A172 (cell line): ENCODE measurements at regions not wholly inside any gene's neighbourhood (a gene's known extent, or its start where the extent isn't known, plus 50 kb on each side); places are given as distances from the start of the nearest gene placed in this dataset.
"Not testable (repeated sequence)": the region's sequence is repeated elsewhere in the genome, so short reads cannot be mapped to it uniquely, and the experiment has no call there.

ENCODE experiments used
- DNase-seq: peaks from one replicate; pipeline ENCODE4 v3.0.0-alpha.2; 2015; ENCODE audit warnings: low spot score

DNA sequence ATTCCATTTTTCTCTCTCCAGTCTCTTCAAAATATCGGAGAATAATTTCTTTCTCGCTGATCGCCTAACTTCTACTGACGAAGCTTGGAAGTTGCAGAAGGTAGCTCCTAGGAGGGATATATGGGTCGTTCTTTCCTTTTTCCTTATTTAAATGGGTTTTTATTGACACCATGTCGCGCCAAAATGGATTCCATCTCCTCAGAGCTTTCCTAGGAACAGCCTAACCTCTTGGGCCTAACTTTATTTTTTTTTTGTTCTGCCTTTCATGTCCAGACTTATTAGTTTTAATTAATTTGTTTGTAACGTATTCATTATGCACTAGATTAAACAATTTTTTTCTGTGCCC lies 92.0 kb upstream of the XIST start:
- no peak for DNase-seq

DNA sequence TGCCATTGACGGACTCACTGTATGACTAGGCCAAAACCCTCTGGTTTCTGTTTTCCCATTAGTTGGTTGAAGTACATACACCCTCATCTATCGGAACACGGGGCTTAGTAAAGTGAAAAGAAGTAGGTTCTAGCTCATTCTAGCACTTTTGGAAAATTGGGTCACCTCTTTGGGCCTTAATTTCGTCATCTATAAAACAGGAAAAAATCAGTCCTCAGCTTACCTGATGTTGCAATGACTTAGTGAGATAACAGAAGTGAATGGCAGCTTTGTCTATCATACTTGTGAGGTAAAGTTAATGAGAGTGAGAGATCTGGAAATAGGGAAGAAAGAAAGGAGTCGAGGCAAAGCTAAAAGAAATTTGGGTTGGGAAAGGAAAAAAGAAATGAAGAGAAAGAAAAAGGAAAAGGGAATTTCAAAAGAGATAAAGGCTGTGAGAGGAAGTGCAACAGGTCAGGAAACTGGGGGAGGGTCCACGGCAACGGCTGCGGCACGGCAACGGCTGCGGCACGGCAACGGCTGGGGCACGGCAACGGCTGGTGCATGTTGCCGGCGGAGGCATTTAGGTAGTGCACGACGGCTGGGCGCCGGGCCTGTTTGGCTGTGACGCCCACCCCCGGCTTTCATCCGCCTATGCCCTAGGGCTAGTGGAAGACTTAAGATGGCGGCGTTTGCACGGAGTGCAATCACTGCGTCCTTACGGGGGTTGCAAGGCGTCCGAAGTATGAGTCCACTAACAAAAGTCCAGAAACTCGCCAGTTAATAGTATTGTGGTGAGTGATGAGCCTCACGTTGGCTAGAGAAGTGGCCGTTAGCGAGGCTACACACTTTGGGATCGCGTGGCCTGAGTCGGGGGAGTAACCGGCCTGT lies 91.4 kb upstream of the XIST start:
- peak; percentile 73 for DNase-seq

DNA sequence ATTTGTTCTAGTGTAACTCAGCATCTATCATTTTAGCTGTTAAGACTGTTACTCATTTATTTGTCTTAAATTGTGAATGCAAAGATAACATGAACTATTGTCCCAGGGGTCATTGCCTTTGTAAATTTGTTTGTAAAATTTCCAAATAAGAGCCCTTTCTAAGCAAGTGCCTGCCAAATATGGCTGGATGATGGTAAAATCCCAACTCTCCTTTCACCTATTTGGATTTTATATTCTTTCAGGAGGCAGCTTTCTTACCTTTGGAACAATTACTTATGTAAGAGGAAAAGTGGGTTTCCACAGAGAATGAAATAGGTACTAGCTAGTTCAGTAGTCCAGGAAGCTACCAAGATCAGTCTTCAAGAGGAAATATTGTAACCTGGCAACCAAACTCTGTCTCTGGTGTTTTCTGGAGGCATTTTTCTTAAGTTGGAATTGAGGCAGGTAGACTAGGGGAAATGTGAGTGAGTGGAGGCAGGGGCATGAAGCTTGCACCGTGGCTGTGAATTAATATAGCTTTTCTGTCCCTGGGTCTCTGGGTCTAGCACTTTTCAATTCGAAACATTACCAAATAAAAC lies 88.5 kb upstream of the XIST start:
- no peak for DNase-seq

DNA sequence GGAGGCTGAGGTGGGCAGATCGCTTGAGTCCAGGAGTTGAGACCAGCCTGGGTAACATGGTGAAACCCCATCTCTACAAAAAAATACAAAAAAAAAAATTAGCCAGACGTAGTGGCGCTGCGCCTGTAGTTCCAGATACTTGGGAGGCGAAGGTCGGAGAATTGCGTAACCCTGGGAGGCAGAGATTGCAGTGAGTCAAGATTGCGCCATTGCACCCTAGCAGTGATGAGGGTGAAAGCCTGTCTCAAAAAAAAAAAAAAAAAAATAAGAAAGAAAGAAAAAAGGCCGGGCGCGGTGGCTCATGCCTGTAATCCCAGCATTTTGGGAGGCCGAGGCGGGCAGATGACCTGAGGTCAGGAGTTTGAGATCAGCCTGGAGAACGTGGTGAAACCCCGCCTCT lies 85.3 kb upstream of the XIST start:
- not testable (repeated sequence) for DNase-seq

DNA sequence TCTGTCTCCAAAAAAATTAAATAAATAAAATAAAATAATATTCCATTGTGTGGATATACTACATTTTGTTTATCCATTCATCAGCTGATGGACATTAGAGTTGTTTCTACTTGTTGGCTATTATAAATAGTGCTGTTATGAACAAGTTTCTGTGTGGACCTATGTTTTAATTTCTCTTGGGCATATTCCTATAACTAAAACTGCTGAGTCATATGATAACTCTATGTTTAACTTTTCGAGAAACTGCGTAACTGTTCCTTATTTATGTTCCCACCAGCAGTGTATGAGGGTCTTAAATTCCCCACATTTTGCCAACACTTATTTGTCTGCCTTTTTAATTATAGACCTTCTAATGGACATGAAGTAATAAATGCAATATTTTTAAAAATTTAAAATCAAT lies 80.0 kb upstream of the XIST start:
- no peak for DNase-seq

DNA sequence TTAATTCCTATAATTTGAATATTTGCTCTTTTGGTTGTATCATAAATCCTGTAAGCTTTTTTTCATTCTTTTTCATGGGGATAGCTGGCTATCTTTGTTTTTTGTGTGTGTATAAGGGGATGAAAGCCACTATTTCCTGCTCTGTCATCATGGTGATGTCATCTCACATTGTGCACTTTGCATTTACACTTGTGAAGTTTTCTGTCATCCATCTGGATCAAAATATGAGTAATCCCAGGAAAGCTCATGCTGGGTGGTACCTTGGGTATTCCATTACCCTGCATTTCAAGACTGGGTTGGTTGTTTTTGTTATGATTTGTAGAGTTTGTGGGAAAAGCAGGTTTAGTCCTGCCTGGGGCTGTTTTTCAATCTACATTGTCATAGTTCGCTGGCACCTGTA lies 77.8 kb upstream of the XIST start:
- peak; percentile 77 for DNase-seq

DNA sequence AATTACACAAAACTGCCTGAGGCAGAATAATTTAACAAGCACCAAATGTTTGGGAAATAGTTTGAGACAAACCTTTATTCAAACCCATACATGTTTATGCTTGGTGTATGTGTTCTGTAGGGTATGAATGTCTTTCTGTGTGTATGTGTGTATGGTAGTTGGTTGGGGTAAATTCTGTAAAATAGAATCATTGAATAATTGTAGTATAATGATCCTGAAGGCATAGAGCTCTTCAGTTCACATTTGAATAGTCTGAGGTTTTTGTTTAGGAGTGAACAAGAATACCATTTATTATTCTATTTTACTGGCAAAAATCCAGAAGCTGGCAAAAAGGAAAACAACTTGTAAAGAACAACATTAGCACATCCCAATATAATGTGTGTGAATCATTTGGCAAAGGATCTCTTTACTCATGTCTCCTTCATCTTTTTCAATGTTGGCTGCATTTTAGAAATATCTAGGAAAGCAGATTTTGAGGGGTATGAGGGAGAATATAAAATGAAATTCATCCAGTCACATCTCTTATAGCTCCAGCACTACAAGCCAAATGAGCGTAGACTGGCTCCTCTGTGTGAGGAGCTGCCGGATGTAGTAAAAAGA lies 70.4 kb upstream of the XIST start:
- no peak for DNase-seq

DNA sequence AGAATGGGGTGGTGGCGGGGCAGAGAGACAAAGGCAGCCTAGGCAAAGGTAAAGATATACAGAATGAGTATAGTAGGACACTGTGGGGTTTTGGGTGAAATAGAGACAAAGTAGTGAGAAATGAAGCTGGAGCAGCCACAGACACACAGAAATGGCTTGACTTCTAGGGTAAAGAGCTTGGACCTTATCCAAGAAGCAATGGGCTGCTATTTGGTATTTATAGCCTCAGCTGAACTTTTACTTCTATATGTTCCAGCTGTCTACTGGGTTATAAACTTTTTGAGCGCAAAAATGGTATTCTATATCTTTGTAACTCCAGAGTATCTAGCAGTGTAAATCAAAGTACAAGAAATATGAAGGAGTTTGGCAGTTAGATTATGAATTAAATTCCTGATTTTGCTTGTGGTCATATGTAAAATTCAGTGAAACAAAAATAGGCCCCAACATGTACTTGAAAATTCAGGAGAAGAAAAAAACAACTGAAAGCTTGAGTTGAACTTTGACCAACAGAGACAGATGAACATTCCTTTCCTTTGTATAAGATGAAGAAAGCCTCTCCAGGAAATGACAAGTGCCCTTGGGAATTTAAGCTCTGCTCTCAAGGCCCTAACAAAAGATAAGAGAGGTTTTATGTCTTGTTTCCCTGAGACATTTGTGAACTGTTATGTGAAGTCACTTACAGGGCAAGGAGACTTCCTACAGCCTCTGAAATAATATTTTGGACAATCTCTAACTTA lies 64.6 kb upstream of the XIST start:
- DNase-seq, result peak; percentile 94

DNA sequence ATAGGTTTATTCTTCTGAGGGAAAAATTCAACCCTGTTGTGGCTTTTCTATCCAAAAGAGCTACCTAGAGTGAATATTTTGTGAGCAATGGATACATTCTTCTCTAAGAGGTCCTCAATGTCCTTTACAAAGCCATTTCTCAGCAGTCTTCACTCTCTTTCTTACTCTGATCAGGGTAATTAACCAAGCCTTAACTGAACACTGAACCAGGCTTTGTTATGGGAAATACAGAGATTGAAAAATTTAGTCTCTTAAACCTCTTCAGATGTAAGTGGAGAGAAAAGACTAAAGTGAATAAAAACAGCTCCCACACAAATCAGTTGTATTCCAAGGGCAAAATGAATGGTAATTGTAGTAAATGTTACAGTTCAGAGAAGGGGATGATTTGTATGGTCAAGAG lies 64.0 kb upstream of the XIST start:
- DNase-seq, result no peak

DNA sequence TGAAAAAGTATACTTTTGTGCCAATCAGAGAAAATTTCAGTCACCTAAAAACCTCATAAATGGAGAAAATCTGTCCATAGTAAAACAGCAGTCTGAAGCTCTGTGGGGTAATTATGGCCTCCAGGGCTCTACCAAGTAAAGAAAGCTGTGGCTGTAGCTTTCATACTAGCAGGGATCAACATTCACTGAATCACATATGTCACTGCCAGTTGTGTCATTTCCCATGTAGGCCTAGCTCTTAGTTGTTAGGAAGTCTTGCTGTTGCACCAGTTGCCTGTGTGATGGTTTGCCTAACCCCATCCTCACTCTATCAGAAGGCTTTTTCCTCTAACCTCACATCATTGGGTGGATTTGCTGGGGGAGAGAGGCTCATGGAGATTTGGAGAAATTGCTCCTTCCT lies 62.3 kb upstream of the XIST start:
- not testable (repeated sequence) for DNase-seq

DNA sequence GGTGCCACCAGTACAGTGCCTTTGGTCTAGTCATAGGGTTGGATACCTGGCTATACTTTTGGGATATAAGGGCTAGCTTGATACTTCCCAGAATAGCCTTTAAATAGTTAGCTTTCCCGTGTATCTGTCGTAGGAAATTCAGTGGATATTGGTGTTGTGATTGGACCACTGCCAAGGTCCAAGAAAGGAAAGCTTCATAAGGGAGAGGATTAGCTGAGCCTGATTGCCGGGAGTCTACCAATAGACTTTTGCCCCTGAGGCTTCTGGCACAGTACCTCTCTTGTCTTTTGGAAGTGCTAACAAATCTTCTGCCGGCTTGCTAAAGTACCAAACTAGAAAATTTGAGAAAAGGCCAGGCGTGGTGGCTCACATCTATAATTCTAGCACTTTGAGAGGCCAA lies 61.1 kb upstream of the XIST start:
- DNase-seq, result peak; percentile 53

DNA sequence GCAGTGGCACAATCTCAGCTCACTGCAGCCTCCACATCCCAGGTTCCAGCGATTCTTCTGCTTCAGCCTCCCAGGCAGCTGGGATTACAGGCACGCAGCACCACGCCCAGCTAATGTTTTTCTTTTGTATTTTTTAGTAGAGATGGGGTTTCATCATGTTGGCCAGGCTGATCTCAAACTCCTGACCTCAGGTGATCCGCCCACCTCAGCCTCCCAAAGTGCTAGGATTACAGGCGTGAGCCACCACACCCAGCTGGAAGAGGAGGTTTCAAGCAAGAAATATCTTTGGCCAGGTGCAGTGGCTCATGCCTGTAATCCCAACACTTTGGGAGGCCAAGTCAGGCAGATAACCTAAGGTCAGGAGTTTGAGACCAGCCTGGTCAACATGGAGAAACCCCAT lies 59.4 kb upstream of the XIST start:
- DNase-seq, result not testable (repeated sequence)

DNA sequence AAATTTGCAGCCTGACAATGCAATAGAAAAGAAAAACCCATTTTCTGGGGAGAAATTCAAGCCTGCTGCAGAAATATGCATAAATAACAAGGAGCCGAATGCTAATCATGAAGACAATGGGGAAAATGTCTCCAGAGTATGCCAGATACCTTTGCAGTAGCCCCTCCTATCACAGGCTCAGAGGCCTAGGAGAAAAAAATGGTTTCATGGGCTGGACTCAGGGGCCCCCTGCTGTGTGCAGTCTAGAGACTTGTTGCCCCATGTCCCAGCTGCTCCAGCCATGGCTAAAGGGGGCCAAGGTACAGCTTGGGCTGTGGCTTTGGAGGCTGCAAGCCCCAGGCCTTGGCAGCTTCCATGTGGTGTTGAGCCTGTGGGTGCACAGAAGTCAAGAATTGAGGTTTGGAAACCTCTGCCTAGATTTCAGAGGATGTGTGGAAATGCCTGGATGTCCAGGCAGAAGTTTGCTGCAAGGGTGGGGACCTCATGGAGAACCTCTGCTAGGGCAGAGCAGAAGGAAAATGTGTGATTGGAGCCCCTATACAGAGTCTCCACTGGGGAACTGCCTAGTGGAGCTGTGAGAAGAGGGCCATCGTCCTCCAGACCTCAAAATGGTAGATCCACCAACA lies 53.3 kb upstream of the XIST start:
- DNase-seq, result not testable (repeated sequence)

DNA sequence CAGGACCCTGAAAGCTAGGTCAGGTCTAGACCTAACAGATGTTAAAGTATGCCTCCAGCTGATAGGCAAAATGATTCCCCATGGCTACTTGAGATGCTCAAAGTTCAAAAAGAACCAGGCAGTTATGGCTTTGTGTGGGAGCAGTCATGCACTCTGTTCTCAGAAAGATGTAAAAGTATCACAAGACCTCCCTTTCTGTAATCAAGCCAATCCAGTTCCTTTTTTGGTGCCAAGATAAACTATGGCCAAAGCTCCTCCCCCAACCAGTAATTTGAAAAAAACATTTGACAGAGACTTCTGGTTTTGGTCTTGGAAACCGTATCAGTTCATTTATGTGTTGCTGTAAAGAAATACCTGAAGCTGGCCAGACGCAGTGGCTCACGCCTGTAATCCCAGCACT lies 51.4 kb upstream of the XIST start:
- DNase-seq, result no peak
